Fibroblast of lung (primary cell): ENCODE measurements at regions not wholly inside any gene's neighbourhood (a gene's known extent, or its start where the extent isn't known, plus 50 kb on each side); places are given as distances from the start of the nearest gene placed in this dataset.

Source experiments
- EZH2 ChIP-seq: IDR thresholded peaks from 2 replicates; pipeline ENCODE4 v1.5.1; 2012; ENCODE audit warnings: low read length, control low read depth, mild to moderate bottlenecking; ENCODE audit errors: missing control alignments
- TF ChIP-seq, protein P1 (sequence below), 2 donors: IDR thresholded peaks in 1 of 2; conservative IDR thresholded peaks in 1 of 2; 1 replicate in 1 of 2; 2 replicates in 1 of 2; pipeline ENCODE4 v1.5.1; 2011 to 2012; ENCODE audit warnings: low read length in 2 of 2, control low read depth in 1 of 2, inconsistent platforms in 1 of 2, low read depth in 1 of 2, mild to moderate bottlenecking in 1 of 2

DNA sequence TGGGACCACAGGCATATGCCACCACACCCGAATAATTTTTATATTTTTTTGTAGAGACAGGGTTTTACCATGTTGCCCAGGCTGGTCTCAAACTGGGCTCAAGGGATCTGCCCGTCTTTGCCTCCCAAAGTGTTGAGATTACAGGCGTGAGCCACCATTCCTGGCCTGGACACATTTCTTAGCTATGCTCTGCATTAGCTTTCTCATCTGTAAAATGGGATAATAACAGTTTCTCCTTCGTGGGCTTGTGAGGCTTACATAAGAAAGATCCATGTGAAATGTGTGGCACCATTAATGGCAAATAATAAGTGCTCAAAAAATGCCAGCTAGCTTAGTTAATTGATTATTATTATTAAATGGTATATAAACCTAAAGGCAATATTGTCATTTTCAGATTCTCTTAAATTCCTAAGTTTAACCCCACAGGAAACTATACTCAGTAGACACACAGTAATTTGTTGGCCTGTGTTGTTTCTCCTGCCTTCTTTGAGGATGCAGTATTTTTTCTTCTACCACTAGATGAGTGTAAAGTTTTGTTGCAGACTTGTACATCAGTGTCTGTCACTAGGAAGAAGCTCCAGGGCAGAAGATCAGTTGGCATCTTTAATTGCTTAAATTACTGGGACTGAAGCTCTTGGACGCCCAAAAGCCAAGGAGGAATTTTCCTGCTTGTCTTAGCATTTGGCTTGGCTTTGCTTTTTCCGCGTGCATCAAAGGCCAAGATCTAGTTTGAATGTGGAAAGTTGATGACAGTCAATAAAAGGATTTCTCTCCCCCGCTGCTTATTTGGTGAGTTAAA lies 162.3 kb upstream of the ZNF217 start:
- TF ChIP-seq EZH2 = no peak
- TF ChIP-seq, protein P1, sequence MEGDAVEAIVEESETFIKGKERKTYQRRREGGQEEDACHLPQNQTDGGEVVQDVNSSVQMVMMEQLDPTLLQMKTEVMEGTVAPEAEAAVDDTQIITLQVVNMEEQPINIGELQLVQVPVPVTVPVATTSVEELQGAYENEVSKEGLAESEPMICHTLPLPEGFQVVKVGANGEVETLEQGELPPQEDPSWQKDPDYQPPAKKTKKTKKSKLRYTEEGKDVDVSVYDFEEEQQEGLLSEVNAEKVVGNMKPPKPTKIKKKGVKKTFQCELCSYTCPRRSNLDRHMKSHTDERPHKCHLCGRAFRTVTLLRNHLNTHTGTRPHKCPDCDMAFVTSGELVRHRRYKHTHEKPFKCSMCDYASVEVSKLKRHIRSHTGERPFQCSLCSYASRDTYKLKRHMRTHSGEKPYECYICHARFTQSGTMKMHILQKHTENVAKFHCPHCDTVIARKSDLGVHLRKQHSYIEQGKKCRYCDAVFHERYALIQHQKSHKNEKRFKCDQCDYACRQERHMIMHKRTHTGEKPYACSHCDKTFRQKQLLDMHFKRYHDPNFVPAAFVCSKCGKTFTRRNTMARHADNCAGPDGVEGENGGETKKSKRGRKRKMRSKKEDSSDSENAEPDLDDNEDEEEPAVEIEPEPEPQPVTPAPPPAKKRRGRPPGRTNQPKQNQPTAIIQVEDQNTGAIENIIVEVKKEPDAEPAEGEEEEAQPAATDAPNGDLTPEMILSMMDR (conservative IDR thresholded peaks at IDR 0.05 in 1 of 2, IDR thresholded peaks at IDR 0.05 in 1 of 2; ENCODE audit: low read depth in 1 of 2, low read length in 2 of 2) = no peak
